ENCODE measurements at regions not wholly inside any gene's neighbourhood (a gene's known extent, or its start where the extent isn't known, plus 50 kb on each side); places are given as distances from the start of the nearest gene placed in this dataset.

- H2AK5ac ChIP-seq (ENCODE audit: low read depth, low read length), result no peak overlapping the region
- no TSS peak for BruUV-seq (replicated peaks)
- no peak for TF ChIP-seq CTCF (conservative IDR thresholded peaks at IDR 0.05; ENCODE audit: low read depth, low read length)
- no peak for TF ChIP-seq RCOR1 (IDR thresholded peaks at IDR 0.05; ENCODE audit: insufficient replicate concordance, low read length)
- no peak for TF ChIP-seq SMC3 (IDR thresholded peaks at IDR 0.05; ENCODE audit: low read depth, low read length)
- no peak for TF ChIP-seq ELK1 (IDR thresholded peaks at IDR 0.05; ENCODE audit: borderline replicate concordance, low read depth, low read length)
- no peak for TF ChIP-seq CEBPB (IDR thresholded peaks at IDR 0.05; ENCODE audit: low read depth, low read length)
- TF ChIP-seq MAFK (IDR thresholded peaks at IDR 0.05; ENCODE audit: low read depth, low read length), result no peak
- TF ChIP-seq CHD1 (IDR thresholded peaks at IDR 0.05; ENCODE audit: low read depth, low read length), result no peak
- TF ChIP-seq MAZ (IDR thresholded peaks at IDR 0.05; ENCODE audit: borderline replicate concordance, low read depth, low read length), result no peak
- no peak for TF ChIP-seq NFE2L2 (IDR thresholded peaks at IDR 0.05; ENCODE audit: low read depth, low read length)
- TF ChIP-seq FOS (IDR thresholded peaks at IDR 0.05; ENCODE audit: low read depth, low read length), result no peak
- no peak for TF ChIP-seq RFX5 (IDR thresholded peaks at IDR 0.05; ENCODE audit: low read depth, low read length)
- no peak for TF ChIP-seq BHLHE40 (IDR thresholded peaks at IDR 0.05; ENCODE audit: low read depth, low read length)
- TF ChIP-seq MXI1 (IDR thresholded peaks at IDR 0.05; ENCODE audit: borderline replicate concordance, low read depth, low read length), result no peak
- no peak for TF ChIP-seq POLR2A (IDR thresholded peaks at IDR 0.05; ENCODE audit: low read depth, low read length)
- H4K91ac ChIP-seq (ENCODE audit: insufficient read depth, low read depth, low read length), result no peak overlapping the region
- no peak overlapping the region for H3K9ac ChIP-seq (ENCODE audit: low read depth, low read length)
- no peak overlapping the region for H2BK15ac ChIP-seq (ENCODE audit: low read depth, low read length)
- H3K27me3 ChIP-seq (ENCODE audit: control insufficient read depth, insufficient read depth, low read length), result peaks cover 6% of the 10 kb centered on the region
- H2AK9ac ChIP-seq (replicated peaks; ENCODE audit: low read depth, low read length, poor library complexity), result no peak overlapping the region
- in situ Hi-C loops (cut with MboI; ENCODE audit: low sequenced_read_pairs) (no loop called here), intact Hi-C loops (cut with micrococcal nuclease) (no loop called here), dilution Hi-C loops (cut with HindIII; ENCODE audit: low sequenced_read_pairs, unreplicated experiment) (no loop called here)
- no peak overlapping the region for H2BK20ac ChIP-seq (ENCODE audit: low read depth, low read length)
- ATAC-seq (ENCODE audit: low read depth) (no peak), DNase-seq (no peak)
- H3K4me2 ChIP-seq (ENCODE audit: low read depth, low read length), result no peak overlapping the region
- H3K36me3 ChIP-seq (ENCODE audit: control insufficient read depth, insufficient read depth, low read length), result no peaks in the 10 kb centered on the region
- no CpG with 5 or more reads among the region's 6 CpGs for WGBS, 2 experiments (ENCODE audit: extremely low coverage in 2 of 2, insufficient read length in 1 of 2)
- no peak overlapping the region for H2AFZ ChIP-seq (replicated peaks; ENCODE audit: low read length, poor library complexity)
- CTCF ChIA-PET, result no interaction called here
- H3K4me1 ChIP-seq (ENCODE audit: control insufficient read depth, insufficient read depth, low read length), result no peaks in the 10 kb centered on the region
- no peak overlapping the region for H3K27ac ChIP-seq (ENCODE audit: insufficient read depth, low read length)
- no peak overlapping the region for H2BK120ac ChIP-seq (ENCODE audit: low read depth, low read length)
- H3K9me3 ChIP-seq (ENCODE audit: control insufficient read depth, insufficient read depth, low read length), result peaks cover 2% of the 10 kb centered on the region; the same call in 1 of the 2 replicates
- no peaks in the 10 kb centered on the region for H4K20me1 ChIP-seq (ENCODE audit: insufficient read depth, low read length)
- H3K56ac ChIP-seq (ENCODE audit: extremely low read depth, insufficient read depth, low read length), result no peak overlapping the region
- H2BK5ac ChIP-seq (ENCODE audit: low read depth, low read length, poor library complexity, severe bottlenecking), result no peak overlapping the region
- no peaks in the 10 kb centered on the region for H3K79me1 ChIP-seq (ENCODE audit: low read depth in 1 of 2, low read length in 2 of 2)
- H4K5ac ChIP-seq (ENCODE audit: low read depth, low read length), result no peak overlapping the region
- H4K8ac ChIP-seq (ENCODE audit: low read depth in 2 of 2, low read length in 2 of 2), result no peak overlapping the region
- H3K23ac ChIP-seq (ENCODE audit: low read depth, low read length), result no peak overlapping the region
- POLR2A ChIA-PET (ENCODE audit: unreplicated experiment), result no interaction called here
- 0 out of 2 replicates have a peak, but pooled peaks cover 2% of the 10 kb centered on the region for H3K9me1 ChIP-seq (ENCODE audit: insufficient read depth, low read length)
- H3K4me3 ChIP-seq (ENCODE audit: insufficient read depth, low read depth, low read length), result no peak overlapping the region
- no peak overlapping the region for H3K4ac ChIP-seq (ENCODE audit: low read depth, low read length)
- H3K14ac ChIP-seq (replicated peaks; ENCODE audit: low read depth, low read length), result no peak overlapping the region
- no peak overlapping the region for H3K18ac ChIP-seq (ENCODE audit: low read depth, low read length)
Observed at GRCh38 chr1:184141361-184141880, 89.9 kb downstream of the TSEN15 start.
